ENCODE measurements at regions not wholly inside any gene's neighbourhood (a gene's known extent, or its start where the extent isn't known, plus 50 kb on each side); places are given as distances from the start of the nearest gene placed in this dataset.

DNA sequence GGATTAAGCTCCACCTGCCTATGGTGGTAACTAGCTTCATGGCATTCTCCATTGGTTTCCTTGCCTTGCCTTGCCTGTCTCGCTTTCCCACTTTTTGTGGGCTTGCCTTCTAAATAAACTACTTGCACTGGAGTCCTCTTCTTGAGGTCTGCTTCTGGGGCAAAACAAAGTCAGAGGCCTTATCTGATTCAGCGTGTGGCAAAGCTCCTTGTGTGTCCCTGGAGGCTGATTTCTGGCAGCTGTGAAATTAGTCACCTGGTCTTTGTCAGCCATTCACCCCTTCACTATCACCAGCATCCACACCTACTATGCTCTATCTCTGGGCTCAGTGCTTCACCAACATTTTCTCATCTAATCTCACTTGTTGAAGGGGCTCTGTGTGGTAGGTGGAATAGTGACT lies 176.2 kb downstream of the SEC61B start:
- peaks cover 0 to 32% of the 10 kb centered on the region in 2 experiments; a peak in 2 of 4 replicates for H3K4me1 ChIP-seq (ENCODE audit: control insufficient read depth in 1 of 2, insufficient read depth in 2 of 2, low read depth in 1 of 2, low read length in 1 of 2)
- 74% methylated on average over 2 of the region's 2 CpGs for WGBS (ENCODE audit: low lambda C conversion rate)
- CTCF ChIA-PET = no interaction called here

More for the DNA sequence above, 176.2 kb downstream of the SEC61B start:
- H3K36me3 ChIP-seq (replicated peaks in 1 of 2; ENCODE audit: control insufficient read depth in 1 of 2, insufficient read depth in 2 of 2, low read length in 1 of 2) = no peaks in the 10 kb centered on the region
- H3K27ac ChIP-seq (ENCODE audit: low read depth in 2 of 2, low read length in 1 of 2) = peak overlapping the region in 1 of 2 experiments; percentile 90; a peak in 2 of 4 replicates
- DNase-seq = no peak
- H3K4me3 ChIP-seq (ENCODE audit: low read depth in 2 of 2, low read length in 1 of 2) = no peak overlapping the region
- no peak overlapping the region for H3K4me2 ChIP-seq
- POLR2A ChIA-PET = interaction anchor here (0.5 to 2.0 kb wide), 2 partner anchors 68 to 112 kb away, joined by 3 to 5 read pairs; no protein-coding TSS in a partner anchor
- H3K9me3 ChIP-seq = no peaks in the 10 kb centered on the region
- no peaks in the 10 kb centered on the region for H3K79me2 ChIP-seq (ENCODE audit: insufficient read depth)
- no peak overlapping the region for H3K9ac ChIP-seq
- no peaks in the 10 kb centered on the region for H3K27me3 ChIP-seq (ENCODE audit: insufficient read depth)
- H3K9me2 ChIP-seq = no peaks in the 10 kb centered on the region
- H3F3A ChIP-seq (replicated peaks; ENCODE audit: insufficient read depth) = no peaks in the 10 kb centered on the region
- TF ChIP-seq, protein P1, sequence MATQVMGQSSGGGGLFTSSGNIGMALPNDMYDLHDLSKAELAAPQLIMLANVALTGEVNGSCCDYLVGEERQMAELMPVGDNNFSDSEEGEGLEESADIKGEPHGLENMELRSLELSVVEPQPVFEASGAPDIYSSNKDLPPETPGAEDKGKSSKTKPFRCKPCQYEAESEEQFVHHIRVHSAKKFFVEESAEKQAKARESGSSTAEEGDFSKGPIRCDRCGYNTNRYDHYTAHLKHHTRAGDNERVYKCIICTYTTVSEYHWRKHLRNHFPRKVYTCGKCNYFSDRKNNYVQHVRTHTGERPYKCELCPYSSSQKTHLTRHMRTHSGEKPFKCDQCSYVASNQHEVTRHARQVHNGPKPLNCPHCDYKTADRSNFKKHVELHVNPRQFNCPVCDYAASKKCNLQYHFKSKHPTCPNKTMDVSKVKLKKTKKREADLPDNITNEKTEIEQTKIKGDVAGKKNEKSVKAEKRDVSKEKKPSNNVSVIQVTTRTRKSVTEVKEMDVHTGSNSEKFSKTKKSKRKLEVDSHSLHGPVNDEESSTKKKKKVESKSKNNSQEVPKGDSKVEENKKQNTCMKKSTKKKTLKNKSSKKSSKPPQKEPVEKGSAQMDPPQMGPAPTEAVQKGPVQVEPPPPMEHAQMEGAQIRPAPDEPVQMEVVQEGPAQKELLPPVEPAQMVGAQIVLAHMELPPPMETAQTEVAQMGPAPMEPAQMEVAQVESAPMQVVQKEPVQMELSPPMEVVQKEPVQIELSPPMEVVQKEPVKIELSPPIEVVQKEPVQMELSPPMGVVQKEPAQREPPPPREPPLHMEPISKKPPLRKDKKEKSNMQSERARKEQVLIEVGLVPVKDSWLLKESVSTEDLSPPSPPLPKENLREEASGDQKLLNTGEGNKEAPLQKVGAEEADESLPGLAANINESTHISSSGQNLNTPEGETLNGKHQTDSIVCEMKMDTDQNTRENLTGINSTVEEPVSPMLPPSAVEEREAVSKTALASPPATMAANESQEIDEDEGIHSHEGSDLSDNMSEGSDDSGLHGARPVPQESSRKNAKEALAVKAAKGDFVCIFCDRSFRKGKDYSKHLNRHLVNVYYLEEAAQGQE (IDR thresholded peaks at IDR 0.05; ENCODE audit: low read depth, low read length) = no peak
- no peak for TF ChIP-seq SIN3A (IDR thresholded peaks at IDR 0.05; ENCODE audit: borderline replicate concordance, low read depth, low read length)
- TF ChIP-seq FOXM1 (IDR thresholded peaks at IDR 0.05; ENCODE audit: low read depth) = no peak
- TF ChIP-seq RXRA (IDR thresholded peaks at IDR 0.05; ENCODE audit: borderline replicate concordance, low read depth) = no peak
- no peak for TF ChIP-seq YY1 (IDR thresholded peaks at IDR 0.05; ENCODE audit: low read depth)
- no peak for TF ChIP-seq NFIC (IDR thresholded peaks at IDR 0.05; ENCODE audit: borderline replicate concordance)
- TF ChIP-seq GATA2 (CRISPR knock-in tag; IDR thresholded peaks at IDR 0.05) = peak; percentile 79
- no peak for TF ChIP-seq TEAD4 (IDR thresholded peaks at IDR 0.05; ENCODE audit: borderline replicate concordance, insufficient read depth)
- TF ChIP-seq RAD21 (IDR thresholded peaks at IDR 0.05; ENCODE audit: low read length) = 0 out of 2 replicates have a peak, but pooled peaks have one; percentile 6
- no peak for TF ChIP-seq GABPA (IDR thresholded peaks at IDR 0.05; ENCODE audit: low read depth)
- TF ChIP-seq, protein P2, sequence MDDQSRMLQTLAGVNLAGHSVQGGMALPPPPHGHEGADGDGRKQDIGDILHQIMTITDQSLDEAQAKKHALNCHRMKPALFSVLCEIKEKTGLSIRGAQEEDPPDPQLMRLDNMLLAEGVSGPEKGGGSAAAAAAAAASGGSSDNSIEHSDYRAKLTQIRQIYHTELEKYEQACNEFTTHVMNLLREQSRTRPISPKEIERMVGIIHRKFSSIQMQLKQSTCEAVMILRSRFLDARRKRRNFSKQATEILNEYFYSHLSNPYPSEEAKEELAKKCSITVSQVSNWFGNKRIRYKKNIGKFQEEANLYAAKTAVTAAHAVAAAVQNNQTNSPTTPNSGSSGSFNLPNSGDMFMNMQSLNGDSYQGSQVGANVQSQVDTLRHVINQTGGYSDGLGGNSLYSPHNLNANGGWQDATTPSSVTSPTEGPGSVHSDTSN (IDR thresholded peaks at IDR 0.05) = no peak
- no peak for TF ChIP-seq ELF1 (IDR thresholded peaks at IDR 0.05)
- no peak for TF ChIP-seq SMC3 (IDR thresholded peaks at IDR 0.05; ENCODE audit: low read depth, low read length)
- TF ChIP-seq POLR2AphosphoS5 (IDR thresholded peaks at IDR 0.05; ENCODE audit: low read depth, low read length) = no peak
- no peak for TF ChIP-seq JUND (IDR thresholded peaks at IDR 0.05)
- TF ChIP-seq FOXJ3 (CRISPR knock-in tag; IDR thresholded peaks at IDR 0.05) = no peak
- no peak for TF ChIP-seq RFX5 (IDR thresholded peaks at IDR 0.05; ENCODE audit: low read length)
- TF ChIP-seq EZH2phosphoT487 (IDR thresholded peaks at IDR 0.05; ENCODE audit: borderline replicate concordance, low read depth) = no peak
- TF ChIP-seq, protein P3, sequence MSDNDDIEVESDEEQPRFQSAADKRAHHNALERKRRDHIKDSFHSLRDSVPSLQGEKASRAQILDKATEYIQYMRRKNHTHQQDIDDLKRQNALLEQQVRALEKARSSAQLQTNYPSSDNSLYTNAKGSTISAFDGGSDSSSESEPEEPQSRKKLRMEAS (IDR thresholded peaks at IDR 0.05; ENCODE audit: low read depth) = no peak
- TF ChIP-seq, protein P4, sequence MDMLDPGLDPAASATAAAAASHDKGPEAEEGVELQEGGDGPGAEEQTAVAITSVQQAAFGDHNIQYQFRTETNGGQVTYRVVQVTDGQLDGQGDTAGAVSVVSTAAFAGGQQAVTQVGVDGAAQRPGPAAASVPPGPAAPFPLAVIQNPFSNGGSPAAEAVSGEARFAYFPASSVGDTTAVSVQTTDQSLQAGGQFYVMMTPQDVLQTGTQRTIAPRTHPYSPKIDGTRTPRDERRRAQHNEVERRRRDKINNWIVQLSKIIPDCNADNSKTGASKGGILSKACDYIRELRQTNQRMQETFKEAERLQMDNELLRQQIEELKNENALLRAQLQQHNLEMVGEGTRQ (IDR thresholded peaks at IDR 0.05; ENCODE audit: borderline replicate concordance, low read depth, low read length) = no peak
- peak in 1 of 2 experiments; percentile 79; a peak in 2 of 4 replicates for TF ChIP-seq EP300 (IDR thresholded peaks at IDR 0.05; ENCODE audit: borderline replicate concordance in 1 of 2, low read depth in 1 of 2, low read length in 1 of 2)
- TF ChIP-seq, protein P5, sequence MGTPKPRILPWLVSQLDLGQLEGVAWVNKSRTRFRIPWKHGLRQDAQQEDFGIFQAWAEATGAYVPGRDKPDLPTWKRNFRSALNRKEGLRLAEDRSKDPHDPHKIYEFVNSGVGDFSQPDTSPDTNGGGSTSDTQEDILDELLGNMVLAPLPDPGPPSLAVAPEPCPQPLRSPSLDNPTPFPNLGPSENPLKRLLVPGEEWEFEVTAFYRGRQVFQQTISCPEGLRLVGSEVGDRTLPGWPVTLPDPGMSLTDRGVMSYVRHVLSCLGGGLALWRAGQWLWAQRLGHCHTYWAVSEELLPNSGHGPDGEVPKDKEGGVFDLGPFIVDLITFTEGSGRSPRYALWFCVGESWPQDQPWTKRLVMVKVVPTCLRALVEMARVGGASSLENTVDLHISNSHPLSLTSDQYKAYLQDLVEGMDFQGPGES (IDR thresholded peaks at IDR 0.05; ENCODE audit: low read depth, low read length) = no peak
- TF ChIP-seq, protein P6, sequence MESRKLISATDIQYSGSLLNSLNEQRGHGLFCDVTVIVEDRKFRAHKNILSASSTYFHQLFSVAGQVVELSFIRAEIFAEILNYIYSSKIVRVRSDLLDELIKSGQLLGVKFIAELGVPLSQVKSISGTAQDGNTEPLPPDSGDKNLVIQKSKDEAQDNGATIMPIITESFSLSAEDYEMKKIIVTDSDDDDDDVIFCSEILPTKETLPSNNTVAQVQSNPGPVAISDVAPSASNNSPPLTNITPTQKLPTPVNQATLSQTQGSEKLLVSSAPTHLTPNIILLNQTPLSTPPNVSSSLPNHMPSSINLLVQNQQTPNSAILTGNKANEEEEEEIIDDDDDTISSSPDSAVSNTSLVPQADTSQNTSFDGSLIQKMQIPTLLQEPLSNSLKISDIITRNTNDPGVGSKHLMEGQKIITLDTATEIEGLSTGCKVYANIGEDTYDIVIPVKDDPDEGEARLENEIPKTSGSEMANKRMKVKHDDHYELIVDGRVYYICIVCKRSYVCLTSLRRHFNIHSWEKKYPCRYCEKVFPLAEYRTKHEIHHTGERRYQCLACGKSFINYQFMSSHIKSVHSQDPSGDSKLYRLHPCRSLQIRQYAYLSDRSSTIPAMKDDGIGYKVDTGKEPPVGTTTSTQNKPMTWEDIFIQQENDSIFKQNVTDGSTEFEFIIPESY (IDR thresholded peaks at IDR 0.05; ENCODE audit: borderline replicate concordance, low read depth) = no peak
- H2AFZ ChIP-seq (ENCODE audit: low read depth) = no peak overlapping the region
- H4K20me1 ChIP-seq (ENCODE audit: insufficient read depth) = no peaks in the 10 kb centered on the region
